NK-92 treated with Interleukin-12 subunit alpha and Interleukin-12 subunit beta, amount 100 ng/mL, for 24 hours (cell line): ENCODE measurements at regions not wholly inside any gene's neighbourhood (a gene's known extent, or its start where the extent isn't known, plus 50 kb on each side); places are given as distances from the start of the nearest gene placed in this dataset.

ENCODE experiments used
- DNase-seq: peaks from one replicate; lab custom pipeline; 2025; lab: John Stamatoyannopoulos, UW

- no peak for DNase-seq
These were observed 183.2 kb downstream of the NDFIP2 start for GRCh38 chr13:79663977-79664636.

- no peak for DNase-seq
These were observed 182.5 kb downstream of the NDFIP2 start for GRCh38 chr13:79663435-79663834.

GRCh38 chr13:79662882-79663281 is 181.9 kb downstream of the NDFIP2 start:
- DNase-seq, result no peak

GRCh38 chr13:79660361-79660760 is 179.4 kb downstream of the NDFIP2 start:
- no peak for DNase-seq

- DNase-seq, result no peak
These were observed 178.2 kb downstream of the NDFIP2 start for GRCh38 chr13:79659121-79659521.

GRCh38 chr13:79658333-79658975 is 177.5 kb downstream of the NDFIP2 start:
- DNase-seq, result no peak

GRCh38 chr13:79655509-79655908 is 174.6 kb downstream of the NDFIP2 start:
- DNase-seq, result no peak

- DNase-seq, result no peak
These were observed 173.6 kb downstream of the NDFIP2 start for GRCh38 chr13:79654520-79654919.

- no peak for DNase-seq
These were observed 169.7 kb downstream of the NDFIP2 start for GRCh38 chr13:79650688-79651087.

- no peak for DNase-seq
These were observed 167.2 kb downstream of the NDFIP2 start for GRCh38 chr13:79648191-79648590.

- no peak for DNase-seq
These were observed 166.6 kb downstream of the NDFIP2 start for GRCh38 chr13:79647533-79647932.

GRCh38 chr13:79646880-79647279 is 165.9 kb downstream of the NDFIP2 start:
- DNase-seq, result no peak

GRCh38 chr13:79645569-79645968 is 164.6 kb downstream of the NDFIP2 start:
- no peak for DNase-seq

- DNase-seq, result no peak
These were observed 161.6 kb downstream of the NDFIP2 start for GRCh38 chr13:79642596-79642995.

GRCh38 chr13:79637133-79637763 is 156.3 kb downstream of the NDFIP2 start:
- no peak for DNase-seq

GRCh38 chr13:79631051-79631659 is 150.2 kb downstream of the NDFIP2 start:
- DNase-seq, result no peak

GRCh38 chr13:79628463-79628862 is 147.5 kb downstream of the NDFIP2 start:
- DNase-seq, result no peak

- no peak for DNase-seq
These were observed 146.0 kb downstream of the NDFIP2 start for GRCh38 chr13:79626924-79627323.

GRCh38 chr13:79625517-79625916 is 144.6 kb downstream of the NDFIP2 start:
- DNase-seq, result no peak

GRCh38 chr13:79621902-79622301 is 140.9 kb downstream of the NDFIP2 start:
- DNase-seq, result no peak

- no peak for DNase-seq
These were observed 140.5 kb downstream of the NDFIP2 start for GRCh38 chr13:79621449-79621848.

GRCh38 chr13:79614250-79614918 is 133.4 kb downstream of the NDFIP2 start:
- no peak for DNase-seq
